Stomach (tissue), 8 donors: ENCODE measurements at regions not wholly inside any gene's neighbourhood (a gene's known extent, or its start where the extent isn't known, plus 50 kb on each side); places are given as distances from the start of the nearest gene placed in this dataset.

ENCODE experiments used
- DNase-seq, 2 donors: peaks; one replicate each; pipeline versions ENCODE4 v3.0.0 to v3.0.0-alpha.2; 2013 to 2019
- H3K27ac ChIP-seq, 5 donors: fragments of 200-600 bp in 4 of 5; sonication (generic) in 4 of 5; one replicate each; pipeline ENCODE4 v1.5.1; 2013 to 2019; ENCODE audit warnings: mild to moderate bottlenecking in 1 of 5, moderate library complexity in 1 of 5
- H3K27me3 ChIP-seq, 3 donors: fragments of 200-600 bp; sonication (generic); one replicate each; pipeline ENCODE4 v1.5.1; 2017 to 2019; ENCODE audit warnings: mixed run types in 1 of 3
- H3K36me3 ChIP-seq, 4 donors: fragments of 200-600 bp; sonication (generic); 1 replicate in 3 of 4; 2 replicates in 1 of 4; pipeline ENCODE4 v1.5.1; 2016 to 2019
- H3K4me1 ChIP-seq, 4 donors: fragments of 200-600 bp; sonication (generic); one replicate each; pipeline ENCODE4 v1.5.1; 2016 to 2019
- H3K4me3 ChIP-seq, 4 donors: fragments of 200-600 bp; sonication (generic) in 3 of 4; one replicate each; pipeline ENCODE4 v1.5.1; 2016 to 2019; ENCODE audit warnings: mild to moderate bottlenecking in 1 of 4
- H3K9me3 ChIP-seq, 4 donors: fragments of 200-600 bp; sonication (generic); one replicate each; pipeline ENCODE4 v1.5.1; 2016 to 2019
- CTCF ChIP-seq, 7 experiments: fragments of 450-650 bp in 4 of 7; fragments of 200-600 bp in 3 of 7; sonication (generic) in 3 of 7; IDR thresholded peaks; one replicate each; pipeline ENCODE4 v1.5.1; 2016 to 2019; ENCODE audit warnings: antibody characterized with exemption in 7 of 7, control low read depth in 2 of 7, mild to moderate bottlenecking in 1 of 7
- EP300 ChIP-seq: sonication (generic); formaldehyde crosslinking; IDR thresholded peaks from one replicate; pipeline ENCODE4 v1.6.1; 2017; ENCODE audit warnings: antibody characterized with exemption
- POLR2A ChIP-seq, 4 donors: fragments of 450-650 bp; IDR thresholded peaks; one replicate each; pipeline ENCODE4 v1.6.1; 2016; ENCODE audit warnings: antibody characterized with exemption in 4 of 4, control low read depth in 2 of 4, mild to moderate bottlenecking in 1 of 4, moderate library complexity in 1 of 4
- POLR2AphosphoS5 ChIP-seq, 3 donors: sonication (generic); formaldehyde crosslinking; IDR thresholded peaks; one replicate each; pipeline ENCODE4 v1.6.1; 2016; ENCODE audit warnings: antibody characterized with exemption in 3 of 3
- WGBS, 5 donors: extraction: QIAGEN DNeasy Blood & Tissue Kit in 3 of 5; methylation state at CpG; one replicate each; pipeline versions ENCODE4 v1.1.5 to v1.1.7; 2013 to 2018; 5-methylcytosine and 5-hydroxymethylcytosine counted together
- intact Hi-C: fragments of 100-400 bp; cut with DNase I; formaldehyde crosslinking; loops from one replicate; pipeline ENCODE4 v1.15.1; 2023; ENCODE audit warnings: low total_unique reads
- donor health status: healthy with polysubstance abuse.
- donor health status: Bipolar disorder and iron deficiency.
- donor health status: healthy.

DNA sequence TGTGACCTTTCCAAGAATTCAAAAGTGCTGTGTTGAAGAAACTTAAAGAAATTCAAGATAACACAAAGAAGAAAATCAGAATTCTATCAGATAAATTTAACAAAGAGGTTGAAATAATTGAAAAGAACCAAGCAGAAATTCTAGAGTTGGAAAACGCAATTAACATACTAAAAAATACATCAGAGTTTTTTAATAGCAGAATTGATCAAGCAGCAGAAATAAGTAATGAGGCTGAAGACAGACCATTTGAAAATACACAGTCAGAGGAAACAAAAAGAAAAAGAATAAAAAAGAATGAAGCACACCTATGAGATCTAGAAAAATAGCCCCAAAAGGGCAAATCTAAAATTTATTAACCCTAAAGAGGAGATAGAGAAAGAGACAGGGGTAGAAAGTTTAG, 218.1 kb upstream of the KAZN start:
- Histone ChIP-seq H3K27me3 (no peaks in the 10 kb centered on the region), H3K36me3 (no peaks in the 10 kb centered on the region), H3K9me3 (peaks cover 11 to 32% (median 24%) of the 10 kb centered on the region in 4 donors), H3K4me3 (no peak overlapping the region), H3K27ac (no peak overlapping the region), H3K4me1 (no peaks in the 10 kb centered on the region)
- WGBS, 5 donors, result 37 to 92% (median 87%) methylated on average over 1 of the region's 1 CpG
- TF ChIP-seq POLR2A (IDR thresholded peaks at IDR 0.05) (no peak), CTCF (IDR thresholded peaks at IDR 0.05) (no peak), POLR2AphosphoS5 (IDR thresholded peaks at IDR 0.05) (no peak), EP300 (no peak)
- intact Hi-C loops, result no loop called here
- no peak for DNase-seq

GRCh38 chr1:14390816-14391215, 207.7 kb upstream of the KAZN start:
- H3K27ac ChIP-seq, result no peak overlapping the region
- H3K36me3 ChIP-seq, result no peaks in the 10 kb centered on the region
- WGBS, 5 donors, result 28 to 83% (median 66%) methylated on average over 1 of the region's 1 CpG
- no peaks in the 10 kb centered on the region for H3K27me3 ChIP-seq
- TF ChIP-seq CTCF (IDR thresholded peaks at IDR 0.05) (no peak), POLR2AphosphoS5 (IDR thresholded peaks at IDR 0.05) (no peak), POLR2A (IDR thresholded peaks at IDR 0.05) (no peak), EP300 (no peak)
- H3K4me1 ChIP-seq, result no peaks in the 10 kb centered on the region
- no peak overlapping the region for H3K4me3 ChIP-seq
- intact Hi-C loops, result no loop called here
- peaks cover 0 to 8% (median 2%) of the 10 kb centered on the region in 4 donors for H3K9me3 ChIP-seq
- no peak for DNase-seq

DNA sequence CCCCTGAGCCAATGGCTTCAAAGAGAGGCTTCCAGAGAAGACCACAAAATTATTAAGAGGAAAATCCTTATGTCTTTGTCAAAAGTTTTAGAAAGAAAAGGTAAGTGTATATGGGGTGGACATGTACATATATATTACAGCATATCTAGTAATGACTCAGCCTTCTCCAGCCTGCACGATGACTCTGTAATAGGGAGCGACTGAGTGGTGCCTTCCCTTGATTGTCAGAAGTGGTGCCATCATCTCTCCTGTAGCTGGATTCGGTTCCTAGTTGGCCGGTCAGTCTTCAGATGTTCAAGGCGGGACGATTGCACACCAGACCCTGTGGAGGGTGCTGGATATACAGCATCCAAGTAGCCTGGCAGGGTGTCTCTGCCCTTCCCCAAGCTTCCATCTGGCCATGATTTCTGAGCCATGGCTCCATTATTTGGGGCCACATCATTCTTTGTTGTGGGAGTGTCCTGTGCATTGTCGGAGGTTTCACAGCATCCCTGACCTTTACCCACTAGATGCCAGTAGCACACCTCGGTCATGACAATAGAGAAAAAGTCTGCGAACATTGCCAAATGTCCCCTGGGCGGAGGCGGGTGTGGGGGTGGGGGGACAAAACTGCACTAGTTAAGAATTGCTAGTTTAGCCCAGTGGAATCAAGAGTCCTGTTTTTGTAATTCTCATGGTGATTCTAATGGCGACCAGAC, 206.2 kb upstream of the KAZN start:
- no peaks in the 10 kb centered on the region for H3K36me3 ChIP-seq
- intact Hi-C loops, result no loop called here
- DNase-seq, result no peak
- no peaks in the 10 kb centered on the region for H3K27me3 ChIP-seq
- H3K4me3 ChIP-seq, result no peak overlapping the region
- H3K4me1 ChIP-seq, result no peaks in the 10 kb centered on the region
- no peak overlapping the region for H3K27ac ChIP-seq
- peaks cover 0 to 8% (median 2%) of the 10 kb centered on the region in 4 donors for H3K9me3 ChIP-seq
- WGBS, 5 donors, result 80 to 87% (median 82%) methylated on average over 11 to 12 of the region's 12 CpGs
- no peak for TF ChIP-seq EP300
- no peak for TF ChIP-seq POLR2A (IDR thresholded peaks at IDR 0.05)
- no peak for TF ChIP-seq CTCF (IDR thresholded peaks at IDR 0.05)
- TF ChIP-seq POLR2AphosphoS5 (IDR thresholded peaks at IDR 0.05), result no peak

DNA sequence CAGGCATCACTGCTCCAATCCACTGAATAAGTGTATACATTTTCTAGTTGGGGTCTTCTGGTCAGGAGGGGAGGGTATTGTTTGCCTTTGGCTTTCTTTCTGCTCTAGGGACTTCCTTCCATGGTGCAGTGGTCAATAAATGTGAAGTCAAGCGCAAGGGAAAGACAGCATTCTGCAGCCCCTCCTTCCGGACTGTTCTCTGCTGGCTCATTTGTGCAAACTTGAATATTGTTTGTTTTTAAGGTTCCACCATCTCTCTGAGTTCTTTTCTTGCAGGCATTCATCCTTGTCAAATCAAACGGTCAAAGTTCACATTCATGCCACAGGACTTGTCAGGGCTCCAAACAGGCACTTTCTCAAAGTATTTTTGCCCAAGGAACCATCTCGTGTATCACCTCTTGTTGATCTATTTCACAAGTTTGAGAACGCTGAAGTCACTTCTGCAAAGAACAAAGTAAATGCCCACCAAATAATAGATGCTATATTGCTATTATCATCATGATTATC, 205.6 kb upstream of the KAZN start:
- intact Hi-C loops, result no loop called here

More for the DNA sequence above, 205.6 kb upstream of the KAZN start:
- Histone ChIP-seq H3K4me1 (no peaks in the 10 kb centered on the region), H3K27me3 (no peaks in the 10 kb centered on the region), H3K4me3 (no peak overlapping the region), H3K9me3 (peaks cover 0 to 5% (median 2%) of the 10 kb centered on the region in 4 donors), H3K27ac (no peak overlapping the region), H3K36me3 (no peaks in the 10 kb centered on the region)
- WGBS, 5 donors, result 51 to 65% (median 59%) methylated on average over 5 of the region's 5 CpGs
- DNase-seq, result no peak
- no peak for TF ChIP-seq CTCF (IDR thresholded peaks at IDR 0.05)
- TF ChIP-seq POLR2AphosphoS5 (IDR thresholded peaks at IDR 0.05), result no peak
- TF ChIP-seq POLR2A (IDR thresholded peaks at IDR 0.05), result no peak
- TF ChIP-seq EP300, result no peak
